Left colon (tissue), 2 donors: ENCODE measurements at regions not wholly inside any gene's neighbourhood (a gene's known extent, or its start where the extent isn't known, plus 50 kb on each side); places are given as distances from the start of the nearest gene placed in this dataset.
"Not testable (repeated sequence)": the region's sequence is repeated elsewhere in the genome, so short reads cannot be mapped to it uniquely, and the experiment has no call there.

Experiments used
- ATAC-seq: fragments of 200-7000 bp; cut with Tn5 transposase; one replicate; pipeline ENCODE4 v1.9.1; 2020; ENCODE audit warnings: mild to moderate bottlenecking, moderate library complexity
- DNase-seq, 2 donors: peaks; one replicate each; pipeline ENCODE4 v3.0.0-alpha.2; 2020
- intact Hi-C, 2 donors: fragments of 100-400 bp; cut with DNase I in 1 of 2; cut with micrococcal nuclease in 1 of 2; formaldehyde crosslinking; loops; one replicate each; pipeline versions ENCODE4 v1.11.2 to v1.14.0; 2022; cut with DNase I, micrococcal nuclease
- donor health status: DM: no; HTN: no; CAD: no.
- donor health status: DM: yes; HTN: yes; CAD: no.

DNA sequence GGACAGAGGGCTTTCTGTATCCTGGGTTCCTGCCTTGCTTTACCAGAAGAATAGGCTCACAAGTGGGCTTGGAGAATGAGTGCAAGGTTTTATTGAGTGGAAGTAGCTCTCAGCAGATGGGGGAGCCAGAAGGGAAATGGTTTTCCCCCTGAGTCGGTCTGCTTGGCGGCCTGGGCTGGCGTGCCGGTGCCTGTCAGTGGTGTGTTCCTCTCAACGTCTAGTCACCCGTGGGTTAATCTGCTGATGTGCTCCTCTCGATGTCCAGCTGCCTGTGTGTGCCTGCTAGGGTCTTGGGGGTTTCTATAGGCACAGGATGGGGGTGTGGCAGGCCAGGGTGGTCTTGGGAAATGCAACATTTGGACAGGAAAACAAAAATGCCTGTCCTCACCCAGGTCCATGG, 370.8 kb upstream of the ZNF462 start:
- DNase-seq, ATAC-seq, intact Hi-C loops: not testable (repeated sequence)

DNA sequence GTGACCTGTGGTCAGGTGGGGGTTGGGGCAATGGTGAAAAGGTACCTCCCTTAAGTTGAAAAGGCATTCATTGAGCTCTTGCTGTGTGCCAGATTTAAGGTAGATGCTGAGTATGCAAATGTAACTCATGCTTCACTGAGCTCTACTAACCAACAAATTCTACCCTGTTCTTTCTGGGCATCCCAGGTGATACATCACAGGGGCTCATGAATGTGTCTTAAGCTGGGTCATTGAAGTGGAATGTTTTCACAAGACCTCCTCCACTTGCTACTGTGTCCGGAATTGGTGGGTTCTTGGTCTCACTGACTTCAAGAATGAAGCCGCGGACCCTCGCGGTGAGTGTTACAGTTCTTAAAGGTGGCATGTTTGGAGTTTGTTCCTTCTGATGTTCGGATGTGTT, 362.8 kb upstream of the ZNF462 start:
- ATAC-seq (no peak), DNase-seq (no peak)
- intact Hi-C loops, result no loop called here

DNA sequence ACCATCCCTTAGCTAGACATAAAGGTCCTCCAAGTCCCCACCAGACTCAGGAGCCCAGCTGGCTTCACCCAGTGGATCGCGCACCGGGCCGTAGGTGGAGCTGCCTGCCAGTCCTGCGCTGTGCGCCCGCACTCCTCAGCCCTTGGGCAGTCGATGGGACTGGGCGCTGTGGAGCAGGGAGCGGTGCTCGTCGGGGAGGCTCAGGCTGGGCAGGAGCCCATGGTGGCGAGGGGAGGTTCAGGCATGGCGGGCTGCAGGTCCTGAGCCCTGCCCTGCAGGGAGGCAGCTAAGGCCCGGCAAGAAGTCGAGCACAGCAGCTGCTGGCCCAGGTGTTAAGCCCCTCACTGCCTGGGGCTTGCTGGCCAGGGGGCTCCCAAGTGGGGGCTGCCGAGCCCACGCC, 361.8 kb upstream of the ZNF462 start:
- ATAC-seq, intact Hi-C loops, DNase-seq: not testable (repeated sequence)

DNA sequence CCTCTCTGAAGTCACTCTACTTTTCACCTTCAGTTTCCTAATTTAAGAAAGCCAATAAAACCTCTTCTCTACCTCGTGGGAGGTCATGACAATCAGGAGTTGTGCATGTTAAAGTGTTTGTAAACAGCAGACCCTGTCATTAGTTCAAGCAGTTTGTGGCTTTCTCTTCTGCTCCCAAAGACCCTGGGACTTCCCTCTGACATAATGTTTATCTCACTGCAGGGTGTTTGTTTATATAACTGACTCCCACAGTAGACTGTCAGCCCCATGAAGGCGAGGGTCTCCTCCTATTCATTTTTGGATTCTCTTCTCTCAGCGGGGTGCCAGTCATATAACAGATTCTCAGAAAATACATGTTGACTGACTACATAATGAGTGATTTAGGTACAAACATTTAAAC, 360.0 kb upstream of the ZNF462 start:
- no peak for ATAC-seq
- no peak for DNase-seq
- intact Hi-C loops, result no loop called here

DNA sequence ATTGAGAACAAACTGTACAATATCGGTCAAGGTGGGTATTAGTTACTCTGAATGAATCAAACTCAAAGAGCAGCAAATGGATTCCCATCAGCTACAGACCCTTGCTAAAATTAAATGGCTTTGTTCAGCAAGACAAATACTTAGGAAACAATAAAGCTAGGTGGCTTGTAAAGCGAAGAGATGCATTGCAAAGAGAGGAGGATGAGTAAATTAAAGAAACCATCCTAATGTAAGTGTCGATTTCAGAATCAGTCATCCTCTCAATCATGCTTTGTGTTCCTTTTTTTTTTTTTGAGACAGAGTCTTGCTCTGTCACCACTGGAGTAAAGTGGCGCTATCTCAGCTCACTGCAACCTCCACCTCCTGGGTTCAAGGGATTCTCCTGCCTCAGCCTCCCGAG, 359.2 kb upstream of the ZNF462 start:
- ATAC-seq, result no peak
- DNase-seq, result no peak
- intact Hi-C loops, result no loop called here

DNA sequence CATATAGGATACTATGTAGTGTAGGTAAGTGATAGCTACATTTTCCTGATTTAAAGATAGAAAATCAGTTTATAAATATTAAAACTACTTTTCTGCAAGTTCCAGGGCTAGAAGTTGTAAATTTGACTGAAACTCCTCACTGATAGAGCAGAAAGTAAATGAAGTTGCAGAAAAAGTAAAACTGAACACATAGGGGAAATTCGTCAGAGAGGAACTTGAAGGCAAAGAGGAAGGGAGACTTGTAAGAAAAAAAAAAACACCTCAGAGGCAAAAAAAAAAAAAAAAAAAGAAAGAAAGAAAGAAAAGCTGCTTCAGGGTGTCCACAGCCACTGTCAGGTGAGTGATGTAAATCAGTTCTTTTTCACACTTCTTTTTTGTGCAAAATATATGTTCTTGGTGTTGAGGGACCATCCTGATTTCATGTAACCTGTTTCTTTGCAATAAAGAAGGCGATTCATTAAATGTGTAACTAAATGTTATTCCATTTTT, 336.2 kb upstream of the ZNF462 start:
- ATAC-seq (no peak), DNase-seq (no peak)
- intact Hi-C loops, result no loop called here

DNA sequence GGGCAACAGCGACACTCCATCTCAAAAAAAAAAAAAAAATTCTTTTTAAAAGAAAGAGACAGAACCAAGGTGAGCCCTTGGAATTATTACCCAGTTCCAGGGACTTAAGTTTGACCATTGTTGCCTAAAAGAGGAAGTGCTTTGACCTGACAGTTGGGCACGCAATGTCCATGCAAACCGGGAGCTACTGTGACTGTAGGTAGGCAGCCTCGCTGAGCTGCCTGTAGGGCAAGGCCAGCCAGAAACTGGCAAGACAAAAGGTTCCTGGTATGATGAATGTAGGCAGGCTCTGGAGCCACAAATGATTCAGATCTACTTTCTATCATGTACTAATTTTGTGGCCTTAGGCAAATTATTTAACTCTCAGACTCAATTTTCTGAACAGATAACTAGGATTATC, 334.8 kb upstream of the ZNF462 start:
- intact Hi-C loops, result no loop called here
- DNase-seq (no peak), ATAC-seq (no peak)

DNA sequence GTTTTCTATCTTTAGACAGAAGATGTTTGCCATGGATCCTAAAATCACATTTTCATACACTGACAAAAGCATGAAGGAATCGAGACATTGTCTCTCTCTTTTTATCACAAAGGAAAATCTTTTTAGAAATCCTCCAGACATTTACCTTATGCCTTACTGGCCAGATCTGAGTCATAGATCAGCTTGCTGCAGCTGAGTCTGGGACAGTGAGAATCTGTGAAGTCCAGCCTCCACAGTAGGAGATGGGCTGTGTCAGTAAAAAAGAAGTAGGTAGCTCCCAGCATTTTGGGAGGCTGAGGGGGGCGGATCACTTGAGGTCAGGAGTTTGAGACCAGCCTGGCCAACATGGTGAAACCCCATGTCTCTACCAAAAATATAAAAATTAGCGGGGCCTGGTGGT, 333.4 kb upstream of the ZNF462 start:
- DNase-seq, result no peak
- ATAC-seq, result no peak
- intact Hi-C loops, result no loop called here

DNA sequence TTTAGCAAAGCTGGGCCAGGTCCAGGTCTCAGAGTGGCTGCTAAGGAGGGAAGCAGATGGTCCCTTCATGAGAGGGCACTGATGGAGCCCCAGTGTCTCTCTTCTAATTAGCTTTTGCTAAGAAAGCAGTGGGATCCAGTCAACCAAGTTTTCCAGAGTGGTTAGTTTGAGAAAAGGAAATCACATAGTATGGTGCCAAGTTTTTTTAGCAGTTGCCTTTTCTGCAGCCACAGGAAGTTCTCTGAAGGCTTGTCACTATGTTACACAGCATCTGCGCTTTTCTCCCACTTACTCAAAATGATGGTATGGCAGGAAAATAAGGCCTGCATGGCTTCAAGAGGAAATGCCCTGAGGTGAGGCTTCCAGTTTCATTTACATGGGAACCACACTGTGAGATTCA, 331.5 kb upstream of the ZNF462 start:
- DNase-seq, result no peak
- no peak for ATAC-seq
- intact Hi-C loops, result no loop called here

DNA sequence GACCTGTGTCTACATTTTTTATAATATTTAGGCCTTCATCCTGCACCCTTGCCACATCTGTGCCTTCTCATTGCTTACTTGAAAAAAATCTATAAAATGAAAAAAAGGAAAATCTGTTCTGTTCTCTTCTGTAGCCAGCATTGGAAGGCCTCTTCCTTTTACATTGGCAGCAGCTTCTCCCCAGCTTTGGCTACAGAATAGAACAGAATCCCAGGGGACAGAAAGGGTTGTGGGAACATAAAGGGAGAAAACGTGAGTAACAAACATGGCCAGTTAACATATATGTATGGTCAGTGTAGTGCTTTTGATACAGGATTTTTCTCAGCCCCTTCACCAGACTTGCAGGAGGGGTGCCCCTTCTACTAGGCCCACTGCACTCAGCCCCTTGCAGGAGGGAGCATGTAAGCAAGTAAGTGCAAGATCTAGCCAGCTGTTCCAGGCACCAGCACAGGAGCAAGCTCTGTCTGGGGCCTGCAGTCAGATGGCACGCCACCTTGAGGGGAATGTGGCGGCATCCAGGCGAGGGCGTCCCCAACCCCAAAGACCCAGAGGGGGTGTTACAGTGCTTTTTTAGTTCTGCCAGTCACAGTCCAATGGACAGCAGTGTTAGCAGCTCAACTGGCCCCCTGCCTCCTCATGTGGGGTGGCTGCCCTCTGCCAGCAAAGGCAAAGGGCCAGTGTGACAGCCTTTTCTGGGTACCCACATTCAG, 330.5 kb upstream of the ZNF462 start:
- intact Hi-C loops, result no loop called here
- ATAC-seq (no peak), DNase-seq (no peak)

DNA sequence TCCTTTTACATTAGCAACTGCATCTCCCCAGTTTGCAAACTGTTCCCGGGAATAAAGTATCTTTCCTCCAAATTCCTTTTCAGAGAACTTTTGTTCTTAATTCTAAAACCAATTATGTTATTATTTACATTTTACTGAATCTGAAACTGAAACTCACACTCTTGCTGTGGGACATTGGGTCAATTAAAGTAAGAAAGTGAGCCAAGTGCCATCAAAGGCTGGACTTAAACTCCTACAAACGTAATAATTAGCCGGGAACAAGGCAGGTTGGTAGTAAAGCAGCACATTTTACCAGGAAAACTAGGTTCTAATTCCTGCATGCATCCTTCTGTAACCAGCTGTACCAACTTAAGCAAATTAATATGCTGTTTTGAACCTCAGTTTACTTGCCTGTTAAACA, 328.2 kb upstream of the ZNF462 start:
- DNase-seq, result no peak
- ATAC-seq, result peak; percentile 52
- intact Hi-C loops, result no loop called here

DNA sequence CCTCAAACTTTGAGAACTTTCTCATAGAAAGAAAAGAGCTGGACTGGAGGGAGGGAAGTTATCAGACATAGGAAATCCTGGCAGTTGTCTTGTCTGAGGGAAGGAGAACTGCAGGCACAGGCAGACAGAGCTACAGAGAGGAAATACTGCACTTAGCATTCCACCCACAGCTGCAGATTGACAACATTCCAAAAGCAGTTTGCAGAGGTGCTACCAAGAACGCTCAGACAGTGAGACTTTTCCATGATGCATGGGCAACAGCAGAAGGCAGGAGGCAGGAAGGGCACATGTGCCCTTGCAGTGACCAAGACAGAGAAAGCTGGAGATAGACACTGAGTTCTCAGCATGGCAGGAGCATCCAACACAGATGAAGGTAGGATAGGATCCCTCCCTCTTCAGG, 327.5 kb upstream of the ZNF462 start:
- intact Hi-C loops, result no loop called here
- ATAC-seq, result no peak
- no peak for DNase-seq

DNA sequence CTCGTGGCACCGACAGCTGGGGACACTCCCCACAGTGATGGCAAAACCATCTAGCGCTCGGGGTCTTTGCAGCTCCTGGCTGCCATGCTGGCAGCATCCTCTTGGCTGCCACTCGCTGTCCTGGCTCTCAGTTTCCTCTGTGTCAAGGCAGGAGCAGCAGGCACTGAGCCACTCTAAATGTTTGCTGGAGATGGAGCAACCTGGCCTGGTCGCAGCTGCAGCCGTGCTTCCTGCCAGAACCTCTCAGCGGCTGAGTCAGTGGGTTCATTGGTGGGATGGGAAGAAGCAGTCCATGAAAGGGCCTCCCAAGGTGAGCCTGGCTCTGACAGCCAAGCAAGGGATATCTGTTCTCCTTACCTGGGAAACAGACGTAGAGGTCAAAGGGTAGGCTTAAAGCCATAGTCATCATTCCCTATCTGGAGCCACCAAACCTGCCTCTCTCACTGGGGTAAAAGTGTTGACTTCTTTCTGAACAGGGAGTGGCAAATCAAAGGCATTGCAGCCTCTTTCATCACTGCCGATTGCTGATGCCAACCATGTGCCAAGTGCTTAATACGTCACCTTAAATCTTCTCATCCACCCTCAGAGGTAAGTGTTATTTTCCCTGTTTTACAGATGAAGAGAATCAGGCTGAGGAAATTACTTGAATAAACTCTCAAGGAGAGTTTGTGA, 304.8 kb upstream of the ZNF462 start:
- no peak for DNase-seq
- intact Hi-C loops, result no loop called here
- no peak for ATAC-seq

DNA sequence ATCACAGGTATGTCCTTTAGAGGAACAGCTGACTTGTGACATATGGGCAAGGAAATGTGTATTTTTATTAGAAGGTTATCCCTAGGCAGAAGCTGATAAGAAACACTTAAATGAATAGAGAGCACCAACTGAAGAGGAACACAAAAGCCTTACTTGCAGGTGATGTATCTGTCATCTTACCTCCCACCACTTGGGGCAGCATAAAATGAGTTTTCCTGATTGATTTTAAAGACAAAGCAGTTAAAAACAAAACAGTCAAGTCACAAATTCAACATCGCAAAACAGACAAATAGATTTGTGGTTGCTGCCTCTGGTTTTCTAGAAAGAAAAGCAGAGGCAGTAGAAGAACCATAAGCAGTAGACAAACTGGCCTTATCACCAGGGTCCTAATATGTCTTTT, 302.4 kb upstream of the ZNF462 start:
- ATAC-seq (no peak), DNase-seq (no peak)
- intact Hi-C loops, result no loop called here

DNA sequence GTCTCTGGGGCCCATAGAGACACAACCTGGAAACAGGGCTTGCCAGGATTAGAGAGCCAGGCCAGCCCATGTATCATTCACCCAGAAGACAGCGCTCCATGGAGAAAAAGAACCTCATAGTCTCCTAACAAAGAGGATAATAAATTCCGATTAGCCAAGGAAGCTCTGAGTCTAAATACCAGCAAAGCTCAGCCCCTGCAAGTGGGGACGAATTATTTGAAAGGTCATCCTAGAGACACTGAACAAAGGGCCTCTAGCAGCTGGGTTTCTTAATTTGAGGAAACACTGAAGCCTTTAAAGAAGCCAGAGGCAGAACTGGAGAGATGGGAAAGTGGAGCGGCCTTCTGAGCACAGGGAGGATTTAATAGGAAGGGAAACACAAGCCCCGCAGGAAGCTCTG, 287.1 kb upstream of the ZNF462 start:
- ATAC-seq (no peak), DNase-seq (no peak)
- intact Hi-C loops, result loop anchor here in 1 of 2 donors (10.0 kb wide), 1 partner anchor 59 kb away; no protein-coding TSS in a partner anchor

DNA sequence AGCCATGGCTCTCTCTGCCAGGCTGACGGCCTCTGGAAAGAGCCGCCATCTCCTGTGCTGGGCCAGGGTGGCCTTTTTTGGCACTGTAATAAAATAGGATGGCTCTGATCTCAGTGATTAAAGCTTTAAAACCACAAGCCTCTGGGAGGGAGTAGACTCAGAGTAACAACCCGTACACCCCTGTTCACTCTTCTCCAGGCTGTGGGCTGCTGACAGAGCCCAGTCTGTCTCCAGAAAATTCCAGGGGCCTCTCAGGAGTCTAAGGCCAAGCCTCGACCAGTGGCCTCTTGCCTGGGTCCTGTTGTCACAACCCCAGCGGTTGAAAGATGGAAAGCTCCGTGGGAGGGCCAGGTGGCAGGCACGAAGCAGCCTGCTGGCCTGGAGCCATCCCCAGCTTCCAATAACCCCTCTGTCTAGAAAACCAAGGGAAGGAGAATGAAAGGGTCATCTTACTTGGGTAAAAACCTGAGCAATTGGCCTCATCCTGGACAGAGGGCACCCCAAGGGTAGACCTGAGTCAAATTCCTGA, 286.7 kb upstream of the ZNF462 start:
- DNase-seq (no peak), ATAC-seq (no peak)
- intact Hi-C loops, result loop anchor here in 1 of 2 donors (10.0 kb wide), 1 partner anchor 59 kb away; no protein-coding TSS in a partner anchor

DNA sequence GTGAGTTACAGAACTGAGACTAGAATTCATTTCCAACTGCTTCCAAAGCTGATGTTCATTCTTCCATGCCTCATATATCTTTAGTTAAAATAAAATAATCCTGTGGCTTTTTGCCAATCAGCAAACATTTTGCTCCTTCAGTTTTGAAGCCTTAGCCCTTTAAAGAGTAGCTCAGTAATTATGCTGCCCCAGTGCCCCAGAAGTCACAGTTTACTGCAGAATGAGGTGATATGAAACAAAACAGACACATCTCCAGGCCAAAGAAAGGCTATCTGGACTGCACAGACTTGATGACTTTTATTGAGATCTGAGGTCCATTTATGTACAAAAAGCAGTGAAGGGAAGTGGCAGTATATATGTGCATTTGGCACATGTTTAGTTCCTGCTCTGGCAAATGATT, 285.8 kb upstream of the ZNF462 start:
- ATAC-seq (no peak), DNase-seq (no peak)
- intact Hi-C loops, result loop anchor here in 1 of 2 donors (10.0 kb wide), 1 partner anchor 58 kb away; no protein-coding TSS in a partner anchor

DNA sequence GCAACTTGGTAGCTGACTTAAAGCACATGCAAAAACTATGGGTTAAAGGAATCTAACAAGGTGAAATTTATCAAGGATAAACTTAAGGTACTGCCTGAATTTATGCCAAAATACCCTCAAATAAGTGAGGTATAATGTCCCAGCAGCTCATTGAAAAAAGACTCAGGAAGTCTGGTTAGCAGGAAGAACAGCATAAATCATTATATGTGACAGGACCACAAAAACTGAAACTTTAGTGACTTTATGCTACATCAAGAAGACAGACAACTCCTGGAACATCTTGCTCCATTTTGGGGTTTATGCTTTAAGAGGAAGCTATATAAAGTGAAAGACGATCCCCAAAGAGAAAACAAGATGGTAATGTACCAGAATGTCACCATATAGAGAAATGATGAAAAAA, 282.4 kb upstream of the ZNF462 start:
- intact Hi-C loops, result no loop called here
- ATAC-seq, result no peak
- no peak for DNase-seq

DNA sequence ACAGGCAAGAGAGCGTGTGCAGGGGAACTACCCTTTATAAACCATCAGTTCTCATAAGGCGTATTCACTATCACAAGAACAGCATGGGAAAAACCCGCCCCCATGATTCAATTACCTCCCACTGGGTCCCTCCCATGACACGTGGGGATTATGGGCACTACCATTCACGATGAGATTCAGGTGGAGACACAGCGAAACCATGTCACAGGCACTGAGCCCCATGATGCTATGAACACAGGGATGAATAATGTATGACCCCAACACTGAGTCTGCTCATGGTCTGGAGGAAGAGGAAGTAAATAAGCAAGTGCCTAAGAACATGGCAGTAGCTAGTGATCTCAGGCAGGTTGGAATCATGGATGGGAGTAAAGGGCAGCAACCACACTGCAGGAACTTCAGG, 281.0 kb upstream of the ZNF462 start:
- intact Hi-C loops, result no loop called here
- no peak for DNase-seq
- no peak for ATAC-seq

DNA sequence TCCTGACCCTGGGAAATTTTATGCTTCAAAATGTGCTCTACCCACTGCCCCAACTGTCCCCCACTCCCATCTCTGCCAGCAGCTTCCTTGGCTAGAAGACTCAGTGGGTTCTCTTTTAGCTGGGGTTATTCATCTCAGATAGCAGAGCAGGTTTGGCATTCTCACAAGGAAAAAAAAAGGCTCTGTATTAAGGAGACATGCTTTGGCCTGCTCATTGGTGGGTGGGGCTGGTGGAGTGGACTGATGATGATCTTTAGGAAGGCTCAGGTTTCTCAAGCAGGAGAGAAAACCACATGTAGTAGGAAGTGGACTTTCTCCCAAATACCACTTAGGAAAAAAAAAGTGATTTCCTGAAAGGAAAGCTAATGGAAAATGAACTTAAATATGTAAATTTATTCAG, 279.2 kb upstream of the ZNF462 start:
- ATAC-seq (no peak), DNase-seq (no peak)
- intact Hi-C loops, result no loop called here
